ACC112 (cell line): ENCODE measurements at regions not wholly inside any gene's neighbourhood (a gene's known extent, or its start where the extent isn't known, plus 50 kb on each side); places are given as distances from the start of the nearest gene placed in this dataset.
"Not testable (repeated sequence)": the region's sequence is repeated elsewhere in the genome, so short reads cannot be mapped to it uniquely, and the experiment has no call there.

Source experiments
- H2AFZ ChIP-seq: fragments of 200-600 bp; sonication (generic); one replicate; pipeline ENCODE4 v1.6.0; 2017; ENCODE audit warnings: antibody characterized with exemption, low read length; ENCODE audit not compliant: unreplicated experiment
- H3K27ac ChIP-seq: fragments of 200-600 bp; sonication (generic); 2 replicates; pipeline ENCODE4 v1.5.1; 2014; ENCODE audit warnings: low read depth, mild to moderate bottlenecking, antibody characterized with exemption, low read length, moderate library complexity
- H3K27me3 ChIP-seq: fragments of 200-600 bp; sonication (generic); 2 replicates; pipeline ENCODE4 v1.6.1; 2014; ENCODE audit warnings: mild to moderate bottlenecking, antibody characterized with exemption, low read length, moderate library complexity, mixed read lengths; ENCODE audit not compliant: insufficient read depth
- H3K36me3 ChIP-seq: fragments of 200-600 bp; sonication (generic); 2 replicates; pipeline ENCODE4 v1.6.1; 2016; ENCODE audit warnings: mild to moderate bottlenecking, antibody characterized with exemption, low read length, moderate library complexity, mixed read lengths; ENCODE audit not compliant: insufficient read depth
- H3K4me1 ChIP-seq: fragments of 200-600 bp; sonication (generic); one replicate; pipeline ENCODE4 v1.6.1; 2016; ENCODE audit warnings: low read length, mixed read lengths; ENCODE audit not compliant: insufficient read depth, unreplicated experiment, control insufficient read depth
- H3K4me3 ChIP-seq: fragments of 200-600 bp; sonication (generic); 2 replicates; pipeline ENCODE4 v1.5.1; 2014; ENCODE audit warnings: mild to moderate bottlenecking, low read depth, low read length
- H3K79me2 ChIP-seq: fragments of 200-600 bp; sonication (generic); one replicate; pipeline ENCODE4 v1.6.0; 2016; ENCODE audit warnings: low read length; ENCODE audit not compliant: control insufficient read depth, unreplicated experiment, insufficient read depth

- H3K27ac ChIP-seq, H3K4me1 ChIP-seq, H3K27me3 ChIP-seq, H3K36me3 ChIP-seq, H3K4me3 ChIP-seq, H3K79me2 ChIP-seq, H2AFZ ChIP-seq: not testable (repeated sequence)
Measured at GRCh38 chrX:3882553-3882920, 169.1 kb upstream of the PRKX start.

GRCh38 chrX:3881898-3882552 is 168.6 kb upstream of the PRKX start:
- H3K27ac ChIP-seq, H3K4me1 ChIP-seq, H3K4me3 ChIP-seq, H3K36me3 ChIP-seq, H3K79me2 ChIP-seq, H2AFZ ChIP-seq, H3K27me3 ChIP-seq: not testable (repeated sequence)

- not testable (repeated sequence) for H2AFZ ChIP-seq, H3K79me2 ChIP-seq, H3K27me3 ChIP-seq, H3K4me3 ChIP-seq, H3K27ac ChIP-seq, H3K36me3 ChIP-seq, H3K4me1 ChIP-seq
Measured at GRCh38 chrX:3881255-3881895, 167.9 kb upstream of the PRKX start.

GRCh38 chrX:3876393-3876792 is 162.9 kb upstream of the PRKX start:
- H3K4me1 ChIP-seq, H3K27me3 ChIP-seq, H3K36me3 ChIP-seq, H3K79me2 ChIP-seq, H3K27ac ChIP-seq, H2AFZ ChIP-seq, H3K4me3 ChIP-seq: not testable (repeated sequence)

- not testable (repeated sequence) for H3K36me3 ChIP-seq, H3K27me3 ChIP-seq, H3K4me3 ChIP-seq, H2AFZ ChIP-seq, H3K27ac ChIP-seq, H3K79me2 ChIP-seq, H3K4me1 ChIP-seq
Measured at GRCh38 chrX:3875638-3876037, 162.2 kb upstream of the PRKX start.

GRCh38 chrX:3872226-3872879 is 158.9 kb upstream of the PRKX start:
- H2AFZ ChIP-seq, H3K27me3 ChIP-seq, H3K27ac ChIP-seq, H3K4me1 ChIP-seq, H3K79me2 ChIP-seq, H3K36me3 ChIP-seq, H3K4me3 ChIP-seq: not testable (repeated sequence)

- not testable (repeated sequence) for H3K36me3 ChIP-seq, H3K27ac ChIP-seq, H3K79me2 ChIP-seq, H3K4me1 ChIP-seq, H2AFZ ChIP-seq, H3K4me3 ChIP-seq, H3K27me3 ChIP-seq
Measured at GRCh38 chrX:3867067-3867831, 153.8 kb upstream of the PRKX start.

GRCh38 chrX:3858332-3858731 is 144.9 kb upstream of the PRKX start:
- H3K79me2 ChIP-seq, H3K4me3 ChIP-seq, H3K27me3 ChIP-seq, H3K4me1 ChIP-seq, H2AFZ ChIP-seq, H3K36me3 ChIP-seq, H3K27ac ChIP-seq: not testable (repeated sequence)

- H3K27me3 ChIP-seq, H3K4me3 ChIP-seq, H3K27ac ChIP-seq, H3K36me3 ChIP-seq, H3K4me1 ChIP-seq, H2AFZ ChIP-seq, H3K79me2 ChIP-seq: not testable (repeated sequence)
Measured at GRCh38 chrX:3843522-3844145, 130.2 kb upstream of the PRKX start.

GRCh38 chrX:3842822-3843521 is 129.5 kb upstream of the PRKX start:
- not testable (repeated sequence) for H3K36me3 ChIP-seq, H3K27ac ChIP-seq, H3K27me3 ChIP-seq, H3K4me3 ChIP-seq, H2AFZ ChIP-seq, H3K4me1 ChIP-seq, H3K79me2 ChIP-seq
